Fibroblast of skin of left quadriceps (primary cell): ENCODE measurements at regions not wholly inside any gene's neighbourhood (a gene's known extent, or its start where the extent isn't known, plus 50 kb on each side); places are given as distances from the start of the nearest gene placed in this dataset.

Source experiments
- DNase-seq, 2 experiments: peaks; one replicate each; pipeline ENCODE4 v3.0.0-alpha.2; 2013; ENCODE audit warnings: low read depth in 2 of 2

GRCh38 chr17:79349506-79350400 is 261.1 kb downstream of the RBFOX3 start:
- no peak for DNase-seq

GRCh38 chr17:79342376-79342775 is 267.8 kb downstream of the ENGASE start:
- no peak for DNase-seq

- DNase-seq, result no peak
These were observed 267.2 kb downstream of the ENGASE start for GRCh38 chr17:79341816-79342215.

- DNase-seq, result no peak
These were observed 266.7 kb downstream of the ENGASE start for GRCh38 chr17:79341222-79341780.

- no peak for DNase-seq
These were observed 266.0 kb downstream of the ENGASE start for GRCh38 chr17:79340333-79341221.

- DNase-seq, result no peak
These were observed 264.7 kb downstream of the ENGASE start for GRCh38 chr17:79339321-79339720.

GRCh38 chr17:79338604-79339003 is 264.0 kb downstream of the ENGASE start:
- DNase-seq, result no peak

GRCh38 chr17:79338152-79338551 is 263.5 kb downstream of the ENGASE start:
- no peak for DNase-seq

GRCh38 chr17:79337053-79337452 is 262.4 kb downstream of the ENGASE start:
- no peak for DNase-seq

GRCh38 chr17:79335456-79335855 is 260.8 kb downstream of the ENGASE start:
- DNase-seq, result no peak

GRCh38 chr17:79332011-79332554 is 257.5 kb downstream of the ENGASE start:
- DNase-seq, result no peak

GRCh38 chr17:79331492-79331891 is 256.9 kb downstream of the ENGASE start:
- DNase-seq, result no peak

GRCh38 chr17:79330696-79331095 is 256.1 kb downstream of the ENGASE start:
- no peak for DNase-seq

GRCh38 chr17:79330229-79330628 is 255.6 kb downstream of the ENGASE start:
- no peak for DNase-seq

GRCh38 chr17:79326814-79327213 is 252.2 kb downstream of the ENGASE start:
- DNase-seq, result no peak

GRCh38 chr17:79325709-79326430 is 251.2 kb downstream of the ENGASE start:
- no peak for DNase-seq

GRCh38 chr17:79324194-79324593 is 249.6 kb downstream of the ENGASE start:
- no peak for DNase-seq

- no peak for DNase-seq
These were observed 248.9 kb downstream of the ENGASE start for GRCh38 chr17:79323566-79323965.

GRCh38 chr17:79322211-79323123 is 247.8 kb downstream of the ENGASE start:
- DNase-seq, result no peak

- DNase-seq, result no peak
These were observed 245.7 kb downstream of the ENGASE start for GRCh38 chr17:79320331-79320730.
